ENCODE measurements at regions not wholly inside any gene's neighbourhood (a gene's known extent, or its start where the extent isn't known, plus 50 kb on each side); places are given as distances from the start of the nearest gene placed in this dataset.

DNA sequence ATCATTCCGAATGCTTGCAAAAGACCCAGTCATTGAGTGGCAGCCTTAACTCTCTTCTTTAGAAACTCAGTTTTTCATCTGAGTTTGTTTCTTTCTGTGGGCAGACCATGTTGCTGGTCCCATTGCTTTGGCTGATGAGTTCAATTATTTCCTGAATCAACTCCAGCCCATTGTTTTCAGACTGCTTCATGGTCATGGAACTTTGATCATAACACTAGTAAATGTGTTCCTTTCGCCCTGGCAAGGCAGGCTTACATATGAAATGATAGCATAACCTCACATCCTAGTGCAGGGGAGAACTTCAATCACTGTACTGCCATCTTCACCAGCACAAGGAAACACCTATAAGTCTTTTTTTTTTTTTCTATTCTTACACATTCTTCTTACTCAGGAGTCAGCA, 50.0 kb upstream of the DUSP10 start:
- H3K27ac ChIP-seq (ENCODE audit: low read depth in 1 of 2, low read length in 2 of 2) = no peak overlapping the region
- ATAC-seq (ENCODE audit: low FRiP score) (no peak), DNase-seq (no peak)
- no peak overlapping the region for H3K4me3 ChIP-seq (ENCODE audit: low read length in 2 of 2)
- H3K4me1 ChIP-seq (ENCODE audit: control insufficient read depth in 1 of 2, insufficient read depth in 2 of 2, low read length in 2 of 2) = no peaks in the 10 kb centered on the region
- H3K9me3 ChIP-seq (ENCODE audit: control insufficient read depth, low read length) = peaks cover 2% of the 10 kb centered on the region
- no peaks in the 10 kb centered on the region for H3K36me3 ChIP-seq (ENCODE audit: control insufficient read depth in 1 of 2, insufficient read depth in 2 of 2, low read length in 1 of 2)
- no peaks in the 10 kb centered on the region for H3K27me3 ChIP-seq (ENCODE audit: control insufficient read depth in 1 of 2, insufficient read depth in 2 of 2, low read length in 1 of 2)
- intact Hi-C loops (cut with DNase I) = no loop called here
- WGBS, 2 donors = 90 to 94% methylated on average over 2 of the region's 2 CpGs
